SK-N-DZ (cell line): ENCODE measurements at regions not wholly inside any gene's neighbourhood (a gene's known extent, or its start where the extent isn't known, plus 50 kb on each side); places are given as distances from the start of the nearest gene placed in this dataset.
A peak's percentile ranks its signal among the peaks of the same experiment; 100 is the strongest.

ENCODE experiments used
- DNase-seq: peaks from one replicate; pipeline ENCODE4 v3.0.0-alpha.2; 2015; ENCODE audit warnings: low spot score

GRCh38 chr11:112748252-112748651, 213.0 kb upstream of the NCAM1 start:
- DNase-seq = no peak

DNA sequence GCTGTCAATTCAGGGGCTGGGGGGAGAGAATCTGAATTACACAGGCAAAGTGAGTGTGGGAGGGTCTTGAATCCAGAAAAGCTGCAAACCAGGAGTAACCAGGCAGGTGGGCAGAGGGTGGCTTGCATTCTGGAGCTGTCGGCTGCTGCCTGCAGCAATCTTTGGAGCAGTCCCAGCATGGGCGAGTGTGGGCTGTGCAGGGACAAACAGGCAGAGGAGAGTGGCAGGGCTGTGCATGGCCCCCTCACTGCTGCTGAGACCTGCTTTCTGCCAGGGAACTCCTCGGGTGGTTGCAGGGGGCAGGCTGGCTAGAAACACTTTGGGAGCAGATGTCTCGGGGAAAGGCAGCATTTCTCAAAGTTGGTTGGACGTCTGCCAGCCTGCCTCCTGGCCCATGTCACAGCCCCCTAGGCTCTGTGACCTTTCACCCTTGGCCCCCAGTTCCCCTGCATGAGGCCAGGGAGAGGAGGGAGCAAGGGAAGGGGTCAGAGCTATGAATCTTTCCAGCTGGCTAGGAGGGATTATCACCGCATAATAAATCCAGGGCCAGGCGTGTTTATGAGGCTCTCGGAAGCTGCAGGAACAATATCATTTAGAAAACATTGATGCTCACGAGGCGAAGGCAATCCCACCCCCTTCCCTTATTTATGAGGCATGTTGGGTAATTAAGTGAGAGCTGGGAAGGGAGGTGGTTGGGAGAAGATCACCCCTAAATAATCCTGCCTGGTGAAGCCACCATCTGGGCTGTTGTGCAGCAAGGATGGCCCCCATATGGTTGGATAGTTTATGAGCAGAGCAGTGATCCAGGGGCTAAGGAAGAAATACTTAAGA, 212.3 kb upstream of the NCAM1 start:
- DNase-seq = no peak

DNA sequence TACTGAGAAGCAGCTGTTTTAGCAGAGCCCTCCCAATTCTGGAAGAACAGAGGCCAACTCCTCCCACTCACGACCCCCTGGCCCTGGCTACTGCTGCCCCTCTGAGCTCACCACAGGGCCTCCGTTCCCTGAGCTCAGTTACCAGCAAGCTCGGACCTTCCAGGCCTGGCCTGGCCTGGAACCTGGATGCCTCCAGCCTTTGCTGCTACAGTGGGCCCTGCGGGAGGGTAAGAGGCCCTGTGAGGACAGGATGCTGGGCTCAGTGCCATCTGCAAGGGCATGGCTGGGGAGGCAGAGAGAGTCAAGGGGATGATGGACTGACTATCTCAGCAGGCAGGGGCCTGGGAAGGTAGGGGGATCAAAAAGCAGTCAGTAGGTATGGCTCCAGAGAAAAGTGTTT, 209.9 kb upstream of the NCAM1 start:
- no peak for DNase-seq

- no peak for DNase-seq
These were observed 209.4 kb upstream of the NCAM1 start for GRCh38 chr11:112751772-112752171.

GRCh38 chr11:112752563-112752962, 208.7 kb upstream of the NCAM1 start:
- DNase-seq = no peak

DNA sequence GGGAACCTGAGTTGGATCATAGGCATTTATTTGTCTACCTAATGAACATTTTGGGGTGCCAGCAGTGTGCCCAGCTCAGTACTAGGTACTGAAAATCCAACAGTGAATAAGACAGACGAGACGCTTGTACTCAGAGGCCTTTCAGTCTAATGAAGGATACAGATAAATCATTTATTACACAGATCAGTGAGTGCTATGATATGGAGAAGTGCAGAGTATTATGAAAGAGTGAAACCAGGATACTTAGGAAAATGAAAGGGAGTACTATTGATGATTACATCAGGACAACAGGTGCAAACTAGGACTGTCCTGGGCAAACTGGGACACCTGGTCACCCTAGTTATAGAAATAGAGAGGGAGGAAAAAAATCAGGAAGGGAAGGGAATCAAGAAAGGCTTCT, 207.5 kb upstream of the NCAM1 start:
- DNase-seq = no peak

- no peak for DNase-seq
These were observed 201.8 kb upstream of the NCAM1 start for GRCh38 chr11:112759418-112759817.

GRCh38 chr11:112760396-112761059, 200.7 kb upstream of the NCAM1 start:
- DNase-seq = no peak

GRCh38 chr11:112761911-112762706, 199.1 kb upstream of the NCAM1 start:
- no peak for DNase-seq

GRCh38 chr11:112762707-112763090, 198.5 kb upstream of the NCAM1 start:
- DNase-seq = no peak

DNA sequence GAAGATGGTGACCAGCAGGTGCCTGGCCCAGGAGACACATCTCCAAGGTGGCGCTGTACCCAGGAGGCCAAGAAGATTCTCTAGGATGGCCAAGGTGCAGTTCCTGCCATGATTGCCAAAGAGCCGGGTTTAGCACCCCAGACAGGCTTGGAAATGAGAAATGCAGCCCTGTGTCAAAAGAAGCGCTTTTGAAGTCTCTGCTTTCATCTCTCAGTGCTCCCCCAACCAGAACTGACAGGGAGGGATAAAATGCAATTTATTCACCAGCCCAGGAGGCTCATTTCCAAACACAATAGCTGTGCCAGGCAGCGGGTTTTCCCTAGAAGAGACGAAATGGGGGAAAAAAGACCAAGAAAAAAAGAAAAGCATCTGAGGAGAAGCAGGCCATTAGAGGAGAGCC, 195.9 kb upstream of the NCAM1 start:
- DNase-seq = no peak

GRCh38 chr11:112769170-112769569, 192.1 kb upstream of the NCAM1 start:
- no peak for DNase-seq

- DNase-seq = no peak
These were observed 191.6 kb upstream of the NCAM1 start for GRCh38 chr11:112769584-112769983.

DNA sequence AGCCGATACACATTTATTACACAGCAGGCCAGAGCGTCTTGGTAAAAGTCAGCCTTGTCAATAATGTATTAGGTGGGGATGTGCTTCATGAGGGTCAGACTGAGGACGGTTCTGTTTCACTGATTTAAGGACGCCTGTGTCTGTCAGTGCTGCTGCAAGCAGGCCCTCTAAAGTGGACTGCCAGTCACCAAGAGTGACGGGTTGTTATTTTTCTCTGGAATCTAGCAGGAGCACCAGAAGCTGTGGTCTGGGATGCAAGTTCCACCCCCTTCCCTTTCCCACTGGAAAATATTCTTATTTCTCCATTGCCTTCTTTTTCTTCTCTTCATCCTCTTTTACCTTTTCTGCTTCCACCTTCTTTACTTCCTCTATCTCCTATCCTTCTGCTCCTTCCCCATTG, 191.2 kb upstream of the NCAM1 start:
- no peak for DNase-seq

DNA sequence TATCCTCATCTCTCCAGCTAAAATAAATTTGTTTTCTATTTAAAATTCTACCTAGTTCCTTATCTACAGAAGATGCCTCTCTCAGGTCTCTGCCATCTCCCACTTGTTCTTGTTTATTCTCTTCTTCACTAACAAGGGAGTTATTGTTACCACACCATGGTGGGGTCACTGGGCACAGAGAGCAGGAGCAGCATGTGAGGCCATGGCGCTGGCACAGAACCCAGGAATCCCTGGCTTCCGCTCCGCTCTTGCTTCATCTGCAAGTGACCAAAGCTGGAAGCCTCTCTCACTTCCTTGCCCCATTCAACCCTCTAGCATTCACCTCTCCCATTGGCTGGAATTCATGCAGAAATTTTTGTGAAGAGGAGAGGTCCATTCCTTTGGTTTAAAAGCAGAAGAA, 190.7 kb upstream of the NCAM1 start:
- no peak for DNase-seq

DNA sequence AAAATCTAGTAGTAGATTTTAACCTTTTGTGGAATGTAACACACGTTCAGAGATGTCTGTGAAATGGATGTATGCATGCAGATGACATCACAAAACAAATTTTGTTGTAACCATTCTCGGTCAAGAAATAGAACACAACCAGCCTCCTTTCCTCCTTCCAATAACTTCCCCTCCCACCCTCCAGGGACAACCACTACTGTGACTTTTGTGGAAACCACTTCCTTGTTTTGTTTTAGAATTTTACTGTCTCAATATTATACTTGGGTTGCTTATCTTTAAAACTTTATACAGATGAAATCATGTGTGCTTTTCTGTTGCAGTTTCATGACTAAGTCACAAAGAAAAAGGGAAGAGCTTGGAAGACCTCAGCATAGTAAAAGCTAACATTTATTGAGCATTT, 189.4 kb upstream of the NCAM1 start:
- no peak for DNase-seq

DNA sequence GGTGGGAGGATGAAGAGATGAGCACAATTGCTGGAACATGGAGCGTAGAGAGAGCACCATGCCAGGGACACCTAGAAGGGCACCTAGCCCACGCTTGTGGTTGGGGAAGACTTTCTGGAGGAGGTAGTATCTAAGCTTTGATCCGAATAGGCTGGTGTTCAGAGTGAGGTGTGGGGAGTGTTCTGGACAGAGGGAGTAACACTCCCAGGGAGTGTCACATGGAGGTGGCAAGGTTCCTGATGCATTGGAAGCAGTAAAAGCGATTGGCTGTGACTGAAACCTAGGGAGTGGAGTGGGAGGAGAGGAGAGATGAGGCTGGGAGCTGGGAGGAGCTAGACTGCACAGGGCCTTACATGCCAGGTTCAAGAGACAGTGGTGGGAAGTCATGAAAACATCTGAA, 188.0 kb upstream of the NCAM1 start:
- no peak for DNase-seq

DNA sequence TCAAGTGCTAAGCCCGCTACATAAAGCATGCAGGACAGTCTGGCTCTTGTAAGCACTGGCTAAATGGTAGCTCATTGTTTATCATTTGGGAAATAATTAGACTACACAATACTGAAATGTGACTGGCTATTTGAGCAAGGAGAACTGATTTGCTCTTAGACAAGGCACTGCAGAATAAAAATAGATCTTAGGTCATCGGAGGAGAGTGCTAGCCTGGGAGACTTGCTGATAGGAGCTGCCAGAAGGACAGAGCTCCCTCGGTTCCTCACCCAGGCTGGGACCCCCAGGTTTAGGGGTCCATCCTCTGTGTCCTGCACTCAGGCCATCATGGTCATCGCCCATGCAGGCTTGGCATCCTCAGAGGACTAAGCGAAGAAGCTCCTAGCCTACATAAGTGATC, 184.4 kb upstream of the NCAM1 start:
- no peak for DNase-seq

GRCh38 chr11:112777283-112777751, 183.9 kb upstream of the NCAM1 start:
- peak; percentile 66 for DNase-seq

GRCh38 chr11:112778091-112778876, 182.9 kb upstream of the NCAM1 start:
- no peak for DNase-seq

DNA sequence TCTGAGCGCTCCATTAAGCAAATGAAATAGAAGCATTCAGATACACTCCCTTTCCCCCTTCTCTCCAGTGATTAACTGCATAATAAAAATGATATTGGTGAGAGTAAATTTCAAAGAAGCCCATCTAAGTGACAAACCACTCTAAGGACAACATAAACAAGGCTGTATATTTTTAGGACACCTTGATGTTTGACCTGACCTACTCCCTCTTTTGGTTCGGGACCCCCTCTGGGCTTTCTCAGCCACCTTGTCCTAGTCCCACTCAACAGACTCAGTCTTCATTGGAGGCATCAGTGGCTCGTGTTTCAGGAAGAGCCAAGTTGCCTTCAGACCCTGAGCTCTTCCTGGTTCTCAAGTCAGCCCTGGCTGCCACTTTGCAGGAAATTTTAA, 182.3 kb upstream of the NCAM1 start:
- DNase-seq = no peak
